Stimulated activated effector memory CD8-positive, alpha-beta T cell treated with anti-CD3 and anti-CD28 coated beads, Interleukin-12 subunit alpha, Interleukin-12 subunit beta, amount 100 ng/mL, for 72 hours (primary cell): ENCODE measurements at regions not wholly inside any gene's neighbourhood (a gene's known extent, or its start where the extent isn't known, plus 50 kb on each side); places are given as distances from the start of the nearest gene placed in this dataset.

ENCODE experiments used
- ATAC-seq: fragments of 150-1000 bp; cut with Tn5 transposase; 2 replicates; pipeline ENCODE4 v1.10.0; 2021
- DNase-seq, 2 donors: peaks; one replicate each; pipeline ENCODE4 v3.0.0; 2021 to 2022; ENCODE audit warnings: low spot score in 2 of 2
- H3K27ac Mint-ChIP-seq: one replicate; pipeline ENCODE4 v1.8.0; 2022; ENCODE audit warnings: mild to moderate bottlenecking, mixed read lengths
- H3K36me3 Mint-ChIP-seq: one replicate; pipeline ENCODE4 v1.8.0; 2022; ENCODE audit warnings: mild to moderate bottlenecking, mixed read lengths
- H3K4me1 Mint-ChIP-seq: one replicate; pipeline ENCODE4 v1.8.0; 2022; ENCODE audit warnings: mixed read lengths
- H3K4me3 Mint-ChIP-seq: one replicate; pipeline ENCODE4 v1.8.0; 2022; ENCODE audit warnings: mild to moderate bottlenecking, mixed read lengths
- H3K9me3 Mint-ChIP-seq: one replicate; pipeline ENCODE4 v1.8.0; 2022; ENCODE audit warnings: mixed read lengths

GRCh38 chr15:46296797-46297196 is 662.0 kb downstream of the SQOR start:
- DNase-seq (no peak), ATAC-seq (no peak)
- no peaks in the 10 kb centered on the region for H3K4me1 Mint-ChIP-seq
- H3K36me3 Mint-ChIP-seq: no peaks in the 10 kb centered on the region
- no peak overlapping the region for H3K27ac Mint-ChIP-seq
- H3K4me3 Mint-ChIP-seq: no peak overlapping the region
- peaks cover 4% of the 10 kb centered on the region for H3K9me3 Mint-ChIP-seq

DNA sequence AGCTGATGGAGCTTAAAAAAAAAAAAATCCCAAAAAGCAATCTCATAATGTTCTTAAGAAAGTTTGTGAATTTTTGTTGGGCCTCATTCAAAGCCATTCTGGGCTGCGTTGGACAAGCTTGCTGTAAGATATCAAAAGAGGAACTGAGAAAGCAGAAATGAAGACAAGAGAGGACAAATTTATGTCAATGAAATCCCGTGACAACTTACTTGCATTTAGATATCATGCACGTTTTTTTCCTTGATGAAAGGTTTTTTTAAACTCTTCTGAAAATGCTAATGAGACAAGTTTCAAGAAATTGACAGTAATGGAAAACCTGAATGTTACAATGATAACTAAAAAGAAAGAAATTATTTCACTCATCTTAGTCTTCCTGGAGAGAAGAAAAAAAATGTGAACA is 662.9 kb downstream of the SQOR start:
- Mint-ChIP-seq H3K4me3 (no peak overlapping the region), H3K9me3 (peaks cover 4% of the 10 kb centered on the region), H3K36me3 (no peaks in the 10 kb centered on the region), H3K4me1 (no peaks in the 10 kb centered on the region), H3K27ac (no peak overlapping the region)
- DNase-seq: no peak
- no peak for ATAC-seq

- H3K4me1 Mint-ChIP-seq: no peaks in the 10 kb centered on the region
- H3K36me3 Mint-ChIP-seq: no peaks in the 10 kb centered on the region
- H3K9me3 Mint-ChIP-seq: no peaks in the 10 kb centered on the region
- ATAC-seq (no peak), DNase-seq (no peak)
- no peak overlapping the region for H3K27ac Mint-ChIP-seq
- no peak overlapping the region for H3K4me3 Mint-ChIP-seq
Observed at GRCh38 chr15:46300716-46301115, 665.9 kb downstream of the SQOR start.

DNA sequence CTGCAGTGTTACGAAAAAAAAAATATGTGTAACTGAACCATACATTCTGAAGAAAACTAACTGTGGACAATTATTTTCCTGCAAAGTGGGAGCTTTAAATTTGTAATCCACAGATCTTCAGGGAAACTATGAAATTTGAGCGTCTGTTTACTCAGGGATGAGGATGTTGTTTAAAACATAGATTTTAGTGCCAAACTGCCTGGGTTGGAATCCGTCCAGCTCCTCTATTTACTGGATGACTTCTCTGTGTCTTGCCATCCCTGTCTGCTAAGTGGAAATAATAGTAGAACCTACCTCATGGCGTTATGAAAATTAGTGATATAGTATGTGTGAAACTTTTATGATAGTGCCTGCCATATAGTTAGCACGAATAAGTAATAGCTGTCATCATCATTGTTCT is 666.5 kb downstream of the SQOR start:
- ATAC-seq (no peak), DNase-seq (no peak)
- no peaks in the 10 kb centered on the region for H3K36me3 Mint-ChIP-seq
- no peak overlapping the region for H3K4me3 Mint-ChIP-seq
- no peaks in the 10 kb centered on the region for H3K4me1 Mint-ChIP-seq
- no peaks in the 10 kb centered on the region for H3K9me3 Mint-ChIP-seq
- H3K27ac Mint-ChIP-seq: no peak overlapping the region

- no peak for ATAC-seq
- Mint-ChIP-seq H3K9me3 (no peaks in the 10 kb centered on the region), H3K4me3 (no peak overlapping the region), H3K27ac (no peak overlapping the region), H3K36me3 (no peaks in the 10 kb centered on the region), H3K4me1 (no peaks in the 10 kb centered on the region)
- no peak for DNase-seq
Observed at GRCh38 chr15:46301826-46302225, 667.0 kb downstream of the SQOR start.

DNA sequence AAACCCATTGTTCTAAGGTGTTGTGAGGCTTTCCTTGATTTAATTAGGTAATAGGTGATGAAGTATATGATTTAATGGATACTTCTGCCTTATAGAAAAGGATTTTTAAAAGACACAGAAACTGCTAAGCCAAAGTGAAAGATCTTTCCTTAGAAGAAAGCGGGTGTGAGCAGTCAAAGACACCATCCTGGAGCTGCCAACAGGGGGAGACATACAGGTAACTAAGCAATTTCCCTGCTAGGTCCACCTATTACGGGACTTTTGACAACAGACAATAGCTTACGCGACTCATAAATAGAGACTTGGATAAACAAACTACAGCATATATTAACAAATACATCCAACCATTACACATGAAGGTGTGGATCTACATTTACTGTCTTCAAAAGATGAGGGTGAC is 669.5 kb downstream of the SQOR start:
- no peaks in the 10 kb centered on the region for H3K9me3 Mint-ChIP-seq
- H3K36me3 Mint-ChIP-seq: no peaks in the 10 kb centered on the region
- H3K4me1 Mint-ChIP-seq: no peaks in the 10 kb centered on the region
- H3K4me3 Mint-ChIP-seq: no peak overlapping the region
- no peak overlapping the region for H3K27ac Mint-ChIP-seq
- no peak for DNase-seq
- ATAC-seq: no peak

- H3K9me3 Mint-ChIP-seq: no peaks in the 10 kb centered on the region
- no peak for DNase-seq
- no peaks in the 10 kb centered on the region for H3K4me1 Mint-ChIP-seq
- H3K4me3 Mint-ChIP-seq: no peak overlapping the region
- H3K36me3 Mint-ChIP-seq: no peaks in the 10 kb centered on the region
- ATAC-seq: no peak
- H3K27ac Mint-ChIP-seq: no peak overlapping the region
Observed at GRCh38 chr15:46307746-46308145, 672.9 kb downstream of the SQOR start.

- ATAC-seq (no peak), DNase-seq (no peak)
- no peak overlapping the region for H3K27ac Mint-ChIP-seq
- no peak overlapping the region for H3K4me3 Mint-ChIP-seq
- H3K9me3 Mint-ChIP-seq: no peaks in the 10 kb centered on the region
- H3K4me1 Mint-ChIP-seq: no peaks in the 10 kb centered on the region
- H3K36me3 Mint-ChIP-seq: no peaks in the 10 kb centered on the region
Observed at GRCh38 chr15:46309914-46310313, 675.1 kb downstream of the SQOR start.

DNA sequence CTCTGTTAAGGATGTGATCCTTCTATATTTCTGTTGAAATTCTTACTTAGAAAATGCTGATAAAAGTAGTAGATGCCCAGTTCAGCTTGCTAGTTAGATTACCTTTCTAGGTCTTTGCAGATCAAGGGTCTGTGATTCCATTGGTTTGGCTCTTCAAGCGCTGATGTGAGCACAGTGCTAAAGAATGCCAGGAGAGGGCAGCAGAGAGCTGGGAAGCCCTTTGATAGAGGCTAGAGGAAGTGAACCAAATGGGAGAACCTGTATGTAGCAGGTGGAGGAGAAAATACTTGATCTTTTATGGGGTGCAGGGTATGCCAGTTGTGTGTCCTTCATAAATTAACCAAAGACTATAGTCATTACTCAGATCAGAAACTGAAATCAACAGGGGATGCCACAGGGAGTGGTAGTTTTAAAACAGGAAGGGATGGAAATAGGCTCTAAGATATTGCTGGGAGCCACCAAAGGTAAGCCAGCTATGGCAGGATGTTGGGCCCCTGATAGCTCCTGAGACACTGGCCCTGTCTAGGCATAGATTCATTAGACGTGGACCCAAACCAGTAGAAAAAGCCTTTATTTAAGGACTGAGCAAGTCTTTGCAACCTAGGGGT is 677.4 kb downstream of the SQOR start:
- Mint-ChIP-seq H3K4me3 (no peak overlapping the region), H3K27ac (no peak overlapping the region), H3K9me3 (no peaks in the 10 kb centered on the region), H3K4me1 (no peaks in the 10 kb centered on the region), H3K36me3 (no peaks in the 10 kb centered on the region)
- ATAC-seq: peak; percentile 70
- DNase-seq: peak; percentile 17 to 68

- Mint-ChIP-seq H3K4me1 (no peaks in the 10 kb centered on the region), H3K36me3 (no peaks in the 10 kb centered on the region), H3K4me3 (no peak overlapping the region), H3K9me3 (no peaks in the 10 kb centered on the region), H3K27ac (no peak overlapping the region)
- no peak for DNase-seq
- ATAC-seq: no peak
Observed at GRCh38 chr15:46315434-46315833, 680.6 kb downstream of the SQOR start.

- H3K9me3 Mint-ChIP-seq: no peaks in the 10 kb centered on the region
- ATAC-seq (no peak), DNase-seq (no peak)
- no peak overlapping the region for H3K27ac Mint-ChIP-seq
- H3K4me1 Mint-ChIP-seq: no peaks in the 10 kb centered on the region
- no peak overlapping the region for H3K4me3 Mint-ChIP-seq
- no peaks in the 10 kb centered on the region for H3K36me3 Mint-ChIP-seq
Observed at GRCh38 chr15:46316024-46316423, 681.2 kb downstream of the SQOR start.

- no peak for ATAC-seq
- no peak overlapping the region for H3K27ac Mint-ChIP-seq
Observed at GRCh38 chr15:46317029-46317428, 682.2 kb downstream of the SQOR start.

GRCh38 chr15:46322753-46323152 is 687.9 kb downstream of the SQOR start:
- no peak overlapping the region for H3K4me3 Mint-ChIP-seq
- no peak overlapping the region for H3K27ac Mint-ChIP-seq
- DNase-seq (no peak), ATAC-seq (no peak)
- no peaks in the 10 kb centered on the region for H3K4me1 Mint-ChIP-seq
- H3K9me3 Mint-ChIP-seq: no peaks in the 10 kb centered on the region
- no peaks in the 10 kb centered on the region for H3K36me3 Mint-ChIP-seq

More at GRCh38 chr15:46317029-46317428, 682.2 kb downstream of the SQOR start:
- H3K4me3 Mint-ChIP-seq: no peak overlapping the region
- no peaks in the 10 kb centered on the region for H3K4me1 Mint-ChIP-seq
- DNase-seq: no peak
- H3K9me3 Mint-ChIP-seq: no peaks in the 10 kb centered on the region
- no peaks in the 10 kb centered on the region for H3K36me3 Mint-ChIP-seq

- Mint-ChIP-seq H3K9me3 (peaks cover 3% of the 10 kb centered on the region), H3K4me1 (no peaks in the 10 kb centered on the region), H3K4me3 (no peak overlapping the region), H3K27ac (no peak overlapping the region), H3K36me3 (no peaks in the 10 kb centered on the region)
- ATAC-seq (no peak), DNase-seq (no peak)
Observed at GRCh38 chr15:46326173-46326572, 691.3 kb downstream of the SQOR start.

GRCh38 chr15:46328821-46329220 is 694.0 kb downstream of the SQOR start:
- DNase-seq: no peak
- Mint-ChIP-seq H3K27ac (no peak overlapping the region), H3K4me3 (no peak overlapping the region), H3K36me3 (no peaks in the 10 kb centered on the region), H3K4me1 (no peaks in the 10 kb centered on the region), H3K9me3 (peaks cover 3% of the 10 kb centered on the region)
- ATAC-seq: no peak

GRCh38 chr15:46329876-46330275 is 695.0 kb downstream of the SQOR start:
- peaks cover 6% of the 10 kb centered on the region for H3K9me3 Mint-ChIP-seq
- no peak for DNase-seq
- H3K27ac Mint-ChIP-seq: no peak overlapping the region
- no peaks in the 10 kb centered on the region for H3K36me3 Mint-ChIP-seq
- no peaks in the 10 kb centered on the region for H3K4me1 Mint-ChIP-seq
- no peak for ATAC-seq
- no peak overlapping the region for H3K4me3 Mint-ChIP-seq

DNA sequence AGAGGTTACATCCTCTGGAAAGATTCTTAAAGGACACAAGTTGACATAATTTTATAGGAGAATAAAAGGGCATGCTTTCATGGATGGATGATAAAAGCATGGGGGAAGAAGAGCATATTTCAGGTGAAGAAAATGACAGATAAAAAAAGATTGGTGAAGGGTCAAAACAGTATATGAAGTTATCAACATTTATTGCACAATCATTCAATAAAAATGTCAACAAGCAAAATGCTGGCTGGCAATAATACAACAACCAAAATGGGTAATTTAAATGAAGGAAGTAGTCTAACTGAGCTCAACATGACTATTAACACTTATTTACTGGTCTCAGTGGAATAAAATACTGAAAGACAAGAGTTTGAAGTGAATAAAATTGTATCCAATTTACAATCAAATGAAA is 696.7 kb downstream of the SQOR start:
- DNase-seq (no peak), ATAC-seq (no peak)
- no peak overlapping the region for H3K4me3 Mint-ChIP-seq
- H3K4me1 Mint-ChIP-seq: no peaks in the 10 kb centered on the region
- no peak overlapping the region for H3K27ac Mint-ChIP-seq
- H3K9me3 Mint-ChIP-seq: peaks cover 6% of the 10 kb centered on the region
- H3K36me3 Mint-ChIP-seq: no peaks in the 10 kb centered on the region
